GM23338 (cell line): ENCODE measurements at regions not wholly inside any gene's neighbourhood (a gene's known extent, or its start where the extent isn't known, plus 50 kb on each side); places are given as distances from the start of the nearest gene placed in this dataset.

Experiments used
- CREB1 ChIP-seq: fragments of 250-450 bp; sonication (Bioruptor Pico); IDR thresholded peaks from 2 replicates; pipeline ENCODE4 v1.5.0; 2020; ENCODE audit warnings: low read depth, mild to moderate bottlenecking, moderate library complexity
- CTCF ChIP-seq, 2 experiments: fragments of 200-600 bp in 1 of 2; sonication (generic) in 1 of 2; conservative IDR thresholded peaks; 2 replicates each; pipeline versions ENCODE4 v1.5.1 to v1.6.1; 2016 to 2017; ENCODE audit warnings: antibody characterized with exemption in 2 of 2, low read depth in 2 of 2, mild to moderate bottlenecking in 2 of 2, moderate library complexity in 1 of 2
- ETS1 ChIP-seq: IDR thresholded peaks from 2 replicates; pipeline ENCODE4 v1.6.1; 2016; ENCODE audit warnings: antibody characterized with exemption
- EZH2 ChIP-seq: fragments of 200-600 bp; sonication (generic); IDR thresholded peaks from one replicate; pipeline ENCODE4 v1.8.0; 2017; ENCODE audit warnings: antibody characterized with exemption, mild to moderate bottlenecking, low read depth; ENCODE audit not compliant: unreplicated experiment
- EZH2phosphoT487 ChIP-seq: fragments of 200-600 bp; sonication (generic); IDR thresholded peaks from one replicate; pipeline ENCODE4 v1.8.1; 2018; ENCODE audit warnings: antibody characterized with exemption; ENCODE audit not compliant: unreplicated experiment
- JUNB ChIP-seq: IDR thresholded peaks from one replicate; pipeline ENCODE4 v1.6.1; 2016; ENCODE audit warnings: antibody characterized with exemption; ENCODE audit not compliant: unreplicated experiment
- NANOG ChIP-seq: IDR thresholded peaks from 2 replicates; pipeline ENCODE4 v1.6.1; 2016; ENCODE audit warnings: antibody characterized with exemption, borderline replicate concordance
- POLR2AphosphoS5 ChIP-seq: IDR thresholded peaks from 2 replicates; pipeline ENCODE4 v1.6.1; 2016; ENCODE audit warnings: antibody characterized with exemption, low read depth
- REST ChIP-seq: IDR thresholded peaks from one replicate; pipeline ENCODE4 v1.6.1; 2018; ENCODE audit warnings: antibody characterized with exemption; ENCODE audit not compliant: unreplicated experiment
- STAT1 ChIP-seq: IDR thresholded peaks from one replicate; pipeline ENCODE4 v1.6.1; 2016; ENCODE audit warnings: antibody characterized with exemption; ENCODE audit not compliant: unreplicated experiment
- ZNF114 ChIP-seq: fragments of 250-450 bp; sonication (Bioruptor Pico); IDR thresholded peaks from 2 replicates; pipeline ENCODE4 v1.5.0; 2020; ENCODE audit warnings: mild to moderate bottlenecking, moderate library complexity
- ZNF462 ChIP-seq: fragments of 250-450 bp; sonication (Bioruptor Pico); IDR thresholded peaks from 2 replicates; pipeline ENCODE4 v1.5.0; 2020; ENCODE audit warnings: mild to moderate bottlenecking, moderate library complexity

- TF ChIP-seq EZH2 (no peak), CTCF (conservative IDR thresholded peaks at IDR 0.05; ENCODE audit: low read depth in 2 of 2) (no peak), ETS1 (no peak), JUNB (no peak), POLR2AphosphoS5 (no peak), EZH2phosphoT487 (no peak), REST (no peak), ZNF462 (CRISPR knock-in tag) (no peak), STAT1 (no peak), ZNF114 (no peak), CREB1 (CRISPR knock-in tag) (no peak), NANOG (no peak)
These were observed 950.1 kb downstream of the TBL1XR1 start for GRCh38 chr3:176247191-176247590.
